ENCODE measurements at regions not wholly inside any gene's neighbourhood (a gene's known extent, or its start where the extent isn't known, plus 50 kb on each side); places are given as distances from the start of the nearest gene placed in this dataset.

DNA sequence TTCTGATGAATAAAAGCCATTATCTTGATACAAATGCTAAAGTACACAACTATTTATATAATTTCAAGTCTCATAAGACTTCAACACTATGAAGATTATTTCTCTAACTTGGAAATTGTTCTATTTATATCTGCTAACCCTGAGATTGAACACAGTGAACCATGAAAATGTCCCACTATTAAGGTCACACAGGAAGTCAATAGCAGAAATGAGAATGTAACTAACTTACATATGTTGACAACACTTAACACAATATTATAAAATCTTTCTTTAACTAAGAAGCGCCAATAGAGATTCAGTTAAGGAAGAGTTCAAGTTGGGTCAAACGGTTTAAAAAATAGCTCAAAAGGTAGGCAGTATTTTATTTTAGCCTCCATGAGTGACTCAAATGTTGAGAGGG, 551.8 kb upstream of the CBLB start:
- TF ChIP-seq, protein P1, sequence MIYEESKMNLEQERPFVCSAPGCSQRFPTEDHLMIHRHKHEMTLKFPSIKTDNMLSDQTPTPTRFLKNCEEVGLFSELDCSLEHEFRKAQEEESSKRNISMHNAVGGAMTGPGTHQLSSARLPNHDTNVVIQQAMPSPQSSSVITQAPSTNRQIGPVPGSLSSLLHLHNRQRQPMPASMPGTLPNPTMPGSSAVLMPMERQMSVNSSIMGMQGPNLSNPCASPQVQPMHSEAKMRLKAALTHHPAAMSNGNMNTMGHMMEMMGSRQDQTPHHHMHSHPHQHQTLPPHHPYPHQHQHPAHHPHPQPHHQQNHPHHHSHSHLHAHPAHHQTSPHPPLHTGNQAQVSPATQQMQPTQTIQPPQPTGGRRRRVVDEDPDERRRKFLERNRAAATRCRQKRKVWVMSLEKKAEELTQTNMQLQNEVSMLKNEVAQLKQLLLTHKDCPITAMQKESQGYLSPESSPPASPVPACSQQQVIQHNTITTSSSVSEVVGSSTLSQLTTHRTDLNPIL (CRISPR knock-in tag; IDR thresholded peaks at IDR 0.05; ENCODE audit: low read depth): no peak
- TF ChIP-seq, protein P2, sequence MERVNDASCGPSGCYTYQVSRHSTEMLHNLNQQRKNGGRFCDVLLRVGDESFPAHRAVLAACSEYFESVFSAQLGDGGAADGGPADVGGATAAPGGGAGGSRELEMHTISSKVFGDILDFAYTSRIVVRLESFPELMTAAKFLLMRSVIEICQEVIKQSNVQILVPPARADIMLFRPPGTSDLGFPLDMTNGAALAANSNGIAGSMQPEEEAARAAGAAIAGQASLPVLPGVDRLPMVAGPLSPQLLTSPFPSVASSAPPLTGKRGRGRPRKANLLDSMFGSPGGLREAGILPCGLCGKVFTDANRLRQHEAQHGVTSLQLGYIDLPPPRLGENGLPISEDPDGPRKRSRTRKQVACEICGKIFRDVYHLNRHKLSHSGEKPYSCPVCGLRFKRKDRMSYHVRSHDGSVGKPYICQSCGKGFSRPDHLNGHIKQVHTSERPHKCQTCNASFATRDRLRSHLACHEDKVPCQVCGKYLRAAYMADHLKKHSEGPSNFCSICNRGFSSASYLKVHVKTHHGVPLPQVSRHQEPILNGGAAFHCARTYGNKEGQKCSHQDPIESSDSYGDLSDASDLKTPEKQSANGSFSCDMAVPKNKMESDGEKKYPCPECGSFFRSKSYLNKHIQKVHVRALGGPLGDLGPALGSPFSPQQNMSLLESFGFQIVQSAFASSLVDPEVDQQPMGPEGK (CRISPR knock-in tag; IDR thresholded peaks at IDR 0.05; ENCODE audit: borderline replicate concordance): no peak
- no peak for TF ChIP-seq ZFP30 (CRISPR knock-in tag; IDR thresholded peaks at IDR 0.05)
- TF ChIP-seq ZNF70 (CRISPR knock-in tag; IDR thresholded peaks at IDR 0.05): no peak
- TF ChIP-seq RARB (CRISPR knock-in tag; IDR thresholded peaks at IDR 0.05): no peak
- TF ChIP-seq ISL1 (CRISPR knock-in tag; IDR thresholded peaks at IDR 0.05): no peak
- TF ChIP-seq TOX (CRISPR knock-in tag; IDR thresholded peaks at IDR 0.05; ENCODE audit: borderline replicate concordance): no peak
- TF ChIP-seq, protein P3, sequence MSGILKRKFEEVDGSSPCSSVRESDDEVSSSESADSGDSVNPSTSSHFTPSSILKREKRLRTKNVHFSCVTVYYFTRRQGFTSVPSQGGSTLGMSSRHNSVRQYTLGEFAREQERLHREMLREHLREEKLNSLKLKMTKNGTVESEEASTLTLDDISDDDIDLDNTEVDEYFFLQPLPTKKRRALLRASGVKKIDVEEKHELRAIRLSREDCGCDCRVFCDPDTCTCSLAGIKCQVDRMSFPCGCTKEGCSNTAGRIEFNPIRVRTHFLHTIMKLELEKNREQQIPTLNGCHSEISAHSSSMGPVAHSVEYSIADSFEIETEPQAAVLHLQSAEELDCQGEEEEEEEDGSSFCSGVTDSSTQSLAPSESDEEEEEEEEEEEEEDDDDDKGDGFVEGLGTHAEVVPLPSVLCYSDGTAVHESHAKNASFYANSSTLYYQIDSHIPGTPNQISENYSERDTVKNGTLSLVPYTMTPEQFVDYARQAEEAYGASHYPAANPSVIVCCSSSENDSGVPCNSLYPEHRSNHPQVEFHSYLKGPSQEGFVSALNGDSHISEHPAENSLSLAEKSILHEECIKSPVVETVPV (CRISPR knock-in tag; IDR thresholded peaks at IDR 0.05): no peak

Measured in SK-N-SH treated with all-trans-retinoic acid at 6 μM for 48 hours (cell line).